ENCODE measurements at regions not wholly inside any gene's neighbourhood (a gene's known extent, or its start where the extent isn't known, plus 50 kb on each side); places are given as distances from the start of the nearest gene placed in this dataset.
A peak's percentile ranks its signal among the peaks of the same experiment; 100 is the strongest.

- DNase-seq = no peak
- H3K4me3 ChIP-seq = no peak overlapping the region
- H3K36me3 ChIP-seq = no peaks in the 10 kb centered on the region
- H3K27me3 ChIP-seq = no peaks in the 10 kb centered on the region
- no peak overlapping the region for H3K27ac ChIP-seq
- H3K4me1 ChIP-seq = no peaks in the 10 kb centered on the region
- no peaks in the 10 kb centered on the region for H3K9me3 ChIP-seq (replicated peaks)
These were observed 52.3 kb upstream of the ARMC3 start for GRCh38 chr10:22875581-22875980.

- Histone ChIP-seq H3K27ac (no peak overlapping the region), H3K27me3 (no peaks in the 10 kb centered on the region), H3K4me1 (no peaks in the 10 kb centered on the region), H3K9me3 (replicated peaks) (no peaks in the 10 kb centered on the region), H3K4me3 (no peak overlapping the region), H3K36me3 (no peaks in the 10 kb centered on the region)
- DNase-seq = no peak
These were observed 53.5 kb upstream of the ARMC3 start for GRCh38 chr10:22874189-22874854.

GRCh38 chr10:22856444-22857074 is 71.3 kb upstream of the ARMC3 start:
- Histone ChIP-seq H3K27me3 (no peaks in the 10 kb centered on the region), H3K27ac (no peak overlapping the region), H3K4me3 (no peak overlapping the region), H3K9me3 (replicated peaks) (no peaks in the 10 kb centered on the region; the same call in 1 of the 2 replicates), H3K4me1 (no peaks in the 10 kb centered on the region), H3K36me3 (no peaks in the 10 kb centered on the region)
- no peak for DNase-seq

- Histone ChIP-seq H3K36me3 (no peaks in the 10 kb centered on the region), H3K27me3 (no peaks in the 10 kb centered on the region), H3K9me3 (replicated peaks) (no peaks in the 10 kb centered on the region; the same call in 1 of the 2 replicates), H3K27ac (no peak overlapping the region), H3K4me1 (no peaks in the 10 kb centered on the region), H3K4me3 (no peak overlapping the region)
- DNase-seq = no peak
These were observed 72.9 kb upstream of the ARMC3 start for GRCh38 chr10:22854935-22855421.

GRCh38 chr10:22853906-22854447 is 73.9 kb upstream of the ARMC3 start:
- Histone ChIP-seq H3K27me3 (no peaks in the 10 kb centered on the region), H3K9me3 (replicated peaks) (no peaks in the 10 kb centered on the region), H3K4me1 (no peaks in the 10 kb centered on the region), H3K4me3 (no peak overlapping the region), H3K36me3 (no peaks in the 10 kb centered on the region), H3K27ac (no peak overlapping the region)
- no peak for DNase-seq

- Histone ChIP-seq H3K4me3 (no peak overlapping the region), H3K9me3 (replicated peaks) (no peaks in the 10 kb centered on the region), H3K27ac (no peak overlapping the region), H3K36me3 (no peaks in the 10 kb centered on the region), H3K4me1 (no peaks in the 10 kb centered on the region), H3K27me3 (no peaks in the 10 kb centered on the region)
- no peak for DNase-seq
These were observed 75.0 kb upstream of the ARMC3 start for GRCh38 chr10:22852712-22853353.

GRCh38 chr10:22851865-22852239 is 76.0 kb upstream of the ARMC3 start:
- no peaks in the 10 kb centered on the region for H3K27me3 ChIP-seq

GRCh38 chr10:22850541-22850940 is 77.3 kb upstream of the ARMC3 start:
- H3K4me1 ChIP-seq = no peaks in the 10 kb centered on the region
- no peaks in the 10 kb centered on the region for H3K9me3 ChIP-seq (replicated peaks)
- no peak overlapping the region for H3K4me3 ChIP-seq
- H3K27ac ChIP-seq = no peak overlapping the region
- no peaks in the 10 kb centered on the region for H3K36me3 ChIP-seq
- DNase-seq = no peak
- H3K27me3 ChIP-seq = no peaks in the 10 kb centered on the region

More at GRCh38 chr10:22851865-22852239, 76.0 kb upstream of the ARMC3 start:
- H3K36me3 ChIP-seq = no peaks in the 10 kb centered on the region
- no peak overlapping the region for H3K4me3 ChIP-seq
- DNase-seq = no peak
- H3K27ac ChIP-seq = no peak overlapping the region
- no peaks in the 10 kb centered on the region for H3K4me1 ChIP-seq
- H3K9me3 ChIP-seq (replicated peaks) = no peaks in the 10 kb centered on the region

- Histone ChIP-seq H3K27ac (no peak overlapping the region), H3K4me1 (no peaks in the 10 kb centered on the region), H3K9me3 (replicated peaks) (no peaks in the 10 kb centered on the region), H3K27me3 (no peaks in the 10 kb centered on the region), H3K4me3 (peak overlapping the region; percentile 29), H3K36me3 (no peaks in the 10 kb centered on the region)
- peak; percentile 73 to 81 for DNase-seq
These were observed 78.6 kb upstream of the ARMC3 start for GRCh38 chr10:22849077-22849805.

GRCh38 chr10:22848509-22848908 is 79.3 kb upstream of the ARMC3 start:
- DNase-seq = no peak
- Histone ChIP-seq H3K27ac (no peak overlapping the region), H3K4me1 (no peaks in the 10 kb centered on the region), H3K4me3 (no peak overlapping the region), H3K36me3 (no peaks in the 10 kb centered on the region), H3K9me3 (replicated peaks) (no peaks in the 10 kb centered on the region), H3K27me3 (no peaks in the 10 kb centered on the region)

- Histone ChIP-seq H3K27ac (no peak overlapping the region), H3K27me3 (no peaks in the 10 kb centered on the region), H3K4me1 (no peaks in the 10 kb centered on the region), H3K9me3 (replicated peaks) (no peaks in the 10 kb centered on the region), H3K4me3 (no peak overlapping the region), H3K36me3 (no peaks in the 10 kb centered on the region)
- DNase-seq = no peak
These were observed 81.6 kb upstream of the ARMC3 start for GRCh38 chr10:22846294-22846693.

GRCh38 chr10:22839639-22840038 is 88.2 kb upstream of the ARMC3 start:
- Histone ChIP-seq H3K36me3 (no peaks in the 10 kb centered on the region), H3K4me1 (no peaks in the 10 kb centered on the region), H3K27ac (no peak overlapping the region), H3K4me3 (no peak overlapping the region), H3K27me3 (no peaks in the 10 kb centered on the region), H3K9me3 (replicated peaks) (no peaks in the 10 kb centered on the region)
- DNase-seq = no peak

- Histone ChIP-seq H3K9me3 (replicated peaks) (no peaks in the 10 kb centered on the region), H3K4me1 (no peaks in the 10 kb centered on the region)
- no peak for DNase-seq
These were observed 90.1 kb upstream of the ARMC3 start for GRCh38 chr10:22837771-22838170.

GRCh38 chr10:22837351-22837750 is 90.5 kb upstream of the ARMC3 start:
- H3K27me3 ChIP-seq = no peaks in the 10 kb centered on the region

More at GRCh38 chr10:22837771-22838170, 90.1 kb upstream of the ARMC3 start:
- H3K27ac ChIP-seq = no peak overlapping the region
- H3K4me3 ChIP-seq = no peak overlapping the region
- no peaks in the 10 kb centered on the region for H3K36me3 ChIP-seq
- no peaks in the 10 kb centered on the region for H3K27me3 ChIP-seq

GRCh38 chr10:22834471-22834870 is 93.4 kb upstream of the ARMC3 start:
- no peak for DNase-seq
- Histone ChIP-seq H3K4me3 (no peak overlapping the region), H3K27ac (no peak overlapping the region), H3K4me1 (no peaks in the 10 kb centered on the region), H3K36me3 (no peaks in the 10 kb centered on the region), H3K27me3 (no peaks in the 10 kb centered on the region), H3K9me3 (replicated peaks) (no peaks in the 10 kb centered on the region)

More at GRCh38 chr10:22837351-22837750, 90.5 kb upstream of the ARMC3 start:
- no peak for DNase-seq
- Histone ChIP-seq H3K4me3 (no peak overlapping the region), H3K9me3 (replicated peaks) (no peaks in the 10 kb centered on the region), H3K36me3 (no peaks in the 10 kb centered on the region), H3K27ac (no peak overlapping the region), H3K4me1 (no peaks in the 10 kb centered on the region)

Data from SJCRH30 (cell line).